ENCODE measurements at regions not wholly inside any gene's neighbourhood (a gene's known extent, or its start where the extent isn't known, plus 50 kb on each side); places are given as distances from the start of the nearest gene placed in this dataset.

DNA sequence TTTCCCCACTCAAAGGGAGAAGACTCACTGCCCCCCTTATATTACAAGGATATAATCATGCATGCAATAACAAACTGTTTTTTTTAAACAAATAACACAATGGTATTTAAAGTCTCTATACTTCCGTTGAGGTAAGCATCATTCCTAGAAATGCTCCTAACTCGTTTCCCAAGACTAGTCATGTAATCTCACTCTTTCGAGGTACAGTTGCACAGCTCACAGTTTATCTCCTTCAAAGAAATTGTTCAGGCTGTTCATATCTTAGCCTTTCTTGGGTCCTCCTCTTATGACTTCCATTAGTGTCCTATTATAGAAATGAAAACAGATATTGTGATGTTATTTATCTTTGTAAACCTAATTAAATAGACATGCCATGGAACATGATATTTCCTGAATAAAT, 705.0 kb downstream of the KCNT2 start:
- TF ChIP-seq, protein P1, sequence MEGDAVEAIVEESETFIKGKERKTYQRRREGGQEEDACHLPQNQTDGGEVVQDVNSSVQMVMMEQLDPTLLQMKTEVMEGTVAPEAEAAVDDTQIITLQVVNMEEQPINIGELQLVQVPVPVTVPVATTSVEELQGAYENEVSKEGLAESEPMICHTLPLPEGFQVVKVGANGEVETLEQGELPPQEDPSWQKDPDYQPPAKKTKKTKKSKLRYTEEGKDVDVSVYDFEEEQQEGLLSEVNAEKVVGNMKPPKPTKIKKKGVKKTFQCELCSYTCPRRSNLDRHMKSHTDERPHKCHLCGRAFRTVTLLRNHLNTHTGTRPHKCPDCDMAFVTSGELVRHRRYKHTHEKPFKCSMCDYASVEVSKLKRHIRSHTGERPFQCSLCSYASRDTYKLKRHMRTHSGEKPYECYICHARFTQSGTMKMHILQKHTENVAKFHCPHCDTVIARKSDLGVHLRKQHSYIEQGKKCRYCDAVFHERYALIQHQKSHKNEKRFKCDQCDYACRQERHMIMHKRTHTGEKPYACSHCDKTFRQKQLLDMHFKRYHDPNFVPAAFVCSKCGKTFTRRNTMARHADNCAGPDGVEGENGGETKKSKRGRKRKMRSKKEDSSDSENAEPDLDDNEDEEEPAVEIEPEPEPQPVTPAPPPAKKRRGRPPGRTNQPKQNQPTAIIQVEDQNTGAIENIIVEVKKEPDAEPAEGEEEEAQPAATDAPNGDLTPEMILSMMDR (IDR thresholded peaks at IDR 0.05 in 4 of 5, conservative IDR thresholded peaks at IDR 0.05 in 1 of 5) = no peak
- TF ChIP-seq POLR2A (IDR thresholded peaks at IDR 0.05) = no peak
